ENCODE measurements at regions not wholly inside any gene's neighbourhood (a gene's known extent, or its start where the extent isn't known, plus 50 kb on each side); places are given as distances from the start of the nearest gene placed in this dataset.

DNA sequence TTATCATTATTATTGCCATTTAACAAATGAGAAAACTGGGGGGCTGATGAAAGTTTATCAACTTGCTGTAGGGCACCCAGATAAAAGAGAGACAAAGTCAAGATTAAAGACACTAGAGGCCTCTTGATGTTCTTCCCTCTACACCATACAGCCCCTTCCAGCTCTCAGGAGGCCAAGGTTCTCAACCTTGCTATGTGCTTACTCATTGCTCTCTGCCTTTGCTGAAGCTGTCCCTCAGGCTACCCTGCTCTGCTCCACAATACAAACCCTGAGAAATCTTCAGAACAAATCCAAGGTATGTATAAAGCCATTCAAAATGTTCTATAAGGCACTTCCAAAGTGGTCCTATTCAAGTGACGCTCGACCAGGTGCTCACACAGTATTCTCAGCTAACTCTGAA is 329.9 kb upstream of the TNP1 start:
- Histone ChIP-seq H3K79me2 (no peaks in the 10 kb centered on the region), H3K4me3 (no peak overlapping the region), H3K4me1 (ENCODE audit: insufficient read depth) (peaks cover 5% of the 10 kb centered on the region), H3K36me3 (replicated peaks; ENCODE audit: insufficient read depth, low read depth) (no peaks in the 10 kb centered on the region), H3K9me2 (replicated peaks; ENCODE audit: insufficient read depth) (no peaks in the 10 kb centered on the region), H3K9me3 (ENCODE audit: low read depth) (no peaks in the 10 kb centered on the region), H3K27ac (no peak overlapping the region), H3K27me3 (no peaks in the 10 kb centered on the region), H3K4me2 (no peak overlapping the region), H2AFZ (no peak overlapping the region), H4K20me1 (ENCODE audit: insufficient read depth, poor library complexity, severe bottlenecking) (no peaks in the 10 kb centered on the region)
- 100% methylated on average over 2 of the region's 2 CpGs for WGBS (ENCODE audit: low lambda C conversion rate, missing lambda C conversion rate)
- no peak for TF ChIP-seq EZH2 (IDR thresholded peaks at IDR 0.05; ENCODE audit: borderline replicate concordance)
- no peak for TF ChIP-seq EZH2phosphoT487 (IDR thresholded peaks at IDR 0.05; ENCODE audit: low read depth, severe bottlenecking, unreplicated experiment)
- TF ChIP-seq, protein P1, sequence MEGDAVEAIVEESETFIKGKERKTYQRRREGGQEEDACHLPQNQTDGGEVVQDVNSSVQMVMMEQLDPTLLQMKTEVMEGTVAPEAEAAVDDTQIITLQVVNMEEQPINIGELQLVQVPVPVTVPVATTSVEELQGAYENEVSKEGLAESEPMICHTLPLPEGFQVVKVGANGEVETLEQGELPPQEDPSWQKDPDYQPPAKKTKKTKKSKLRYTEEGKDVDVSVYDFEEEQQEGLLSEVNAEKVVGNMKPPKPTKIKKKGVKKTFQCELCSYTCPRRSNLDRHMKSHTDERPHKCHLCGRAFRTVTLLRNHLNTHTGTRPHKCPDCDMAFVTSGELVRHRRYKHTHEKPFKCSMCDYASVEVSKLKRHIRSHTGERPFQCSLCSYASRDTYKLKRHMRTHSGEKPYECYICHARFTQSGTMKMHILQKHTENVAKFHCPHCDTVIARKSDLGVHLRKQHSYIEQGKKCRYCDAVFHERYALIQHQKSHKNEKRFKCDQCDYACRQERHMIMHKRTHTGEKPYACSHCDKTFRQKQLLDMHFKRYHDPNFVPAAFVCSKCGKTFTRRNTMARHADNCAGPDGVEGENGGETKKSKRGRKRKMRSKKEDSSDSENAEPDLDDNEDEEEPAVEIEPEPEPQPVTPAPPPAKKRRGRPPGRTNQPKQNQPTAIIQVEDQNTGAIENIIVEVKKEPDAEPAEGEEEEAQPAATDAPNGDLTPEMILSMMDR (IDR thresholded peaks at IDR 0.05; ENCODE audit: poor library complexity) = no peak
- no peak for DNase-seq (ENCODE audit: low spot score)

DNA sequence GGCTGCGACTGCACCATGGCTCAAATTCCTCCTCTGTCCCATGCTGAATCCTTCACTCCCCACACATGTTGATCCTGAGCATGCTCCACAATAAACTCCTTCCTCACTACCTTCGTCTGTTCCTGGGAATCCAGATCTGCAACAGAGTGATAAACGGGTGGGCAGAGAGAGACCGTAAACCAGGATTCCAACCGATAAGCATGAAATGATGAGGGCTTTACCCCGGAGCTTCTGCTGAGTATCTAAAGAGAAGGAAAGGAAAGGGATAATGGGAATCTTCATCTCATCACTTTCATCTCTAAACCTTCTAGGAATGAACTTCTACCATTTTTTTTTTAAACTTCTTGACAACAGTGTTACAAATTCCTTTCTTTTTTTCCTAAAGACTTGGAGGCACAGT is 329.3 kb upstream of the TNP1 start:
- Histone ChIP-seq H3K9me3 (ENCODE audit: low read depth) (no peaks in the 10 kb centered on the region), H3K4me2 (no peak overlapping the region), H3K27ac (no peak overlapping the region), H3K4me1 (ENCODE audit: insufficient read depth) (peaks cover 5% of the 10 kb centered on the region), H3K79me2 (no peaks in the 10 kb centered on the region), H3K9me2 (replicated peaks; ENCODE audit: insufficient read depth) (no peaks in the 10 kb centered on the region), H4K20me1 (ENCODE audit: insufficient read depth, poor library complexity, severe bottlenecking) (no peaks in the 10 kb centered on the region), H3K4me3 (no peak overlapping the region), H2AFZ (no peak overlapping the region), H3K36me3 (replicated peaks; ENCODE audit: insufficient read depth, low read depth) (no peaks in the 10 kb centered on the region), H3K27me3 (no peaks in the 10 kb centered on the region)
- DNase-seq (ENCODE audit: low spot score) = no peak
- 57% methylated on average over 6 of the region's 6 CpGs for WGBS (ENCODE audit: low lambda C conversion rate, missing lambda C conversion rate)
- TF ChIP-seq, protein P1 (IDR thresholded peaks at IDR 0.05; ENCODE audit: poor library complexity) = no peak
- TF ChIP-seq EZH2phosphoT487 (IDR thresholded peaks at IDR 0.05; ENCODE audit: low read depth, severe bottlenecking, unreplicated experiment) (no peak), EZH2 (IDR thresholded peaks at IDR 0.05; ENCODE audit: borderline replicate concordance) (no peak)

DNA sequence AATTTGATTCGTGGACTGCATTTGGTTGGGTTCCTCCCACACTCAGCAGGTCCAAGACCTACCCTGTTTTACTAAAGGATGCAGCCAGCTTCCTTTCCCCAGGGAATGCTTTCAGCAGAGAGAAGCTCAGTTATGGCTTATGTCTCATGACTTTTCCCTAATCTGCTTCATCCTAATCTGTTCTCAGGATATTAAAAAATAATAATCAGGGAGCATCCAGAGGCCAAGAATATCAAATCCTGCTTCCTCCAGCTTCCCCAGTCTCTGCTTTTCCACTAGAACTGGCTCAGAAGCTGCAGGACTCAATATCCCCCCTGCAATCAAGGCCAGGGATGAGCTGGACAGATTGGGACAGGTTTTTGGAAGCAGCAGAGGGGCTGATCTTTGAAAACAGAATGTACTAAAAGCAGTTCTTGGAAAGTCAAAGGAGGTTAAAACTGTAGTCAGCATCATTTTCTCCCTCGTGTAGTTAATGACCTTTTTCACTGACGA is 326.9 kb upstream of the TNP1 start:
- H3K9me3 ChIP-seq (ENCODE audit: low read depth) = no peaks in the 10 kb centered on the region
- H3K4me2 ChIP-seq = no peak overlapping the region
- no peaks in the 10 kb centered on the region for H4K20me1 ChIP-seq (ENCODE audit: insufficient read depth, poor library complexity, severe bottlenecking)
- no peaks in the 10 kb centered on the region for H3K9me2 ChIP-seq (replicated peaks; ENCODE audit: insufficient read depth)
- H3K4me1 ChIP-seq (ENCODE audit: insufficient read depth) = no peaks in the 10 kb centered on the region
- 85% methylated on average over 3 of the region's 3 CpGs for WGBS (ENCODE audit: low lambda C conversion rate, missing lambda C conversion rate)
- no peak overlapping the region for H3K4me3 ChIP-seq
- no peak for DNase-seq (ENCODE audit: low spot score)
- TF ChIP-seq EZH2phosphoT487 (IDR thresholded peaks at IDR 0.05; ENCODE audit: low read depth, severe bottlenecking, unreplicated experiment) (no peak), EZH2 (IDR thresholded peaks at IDR 0.05; ENCODE audit: borderline replicate concordance) (no peak)
- TF ChIP-seq, protein P1 (IDR thresholded peaks at IDR 0.05; ENCODE audit: poor library complexity) = no peak
- H3K27me3 ChIP-seq = no peaks in the 10 kb centered on the region
- H3K27ac ChIP-seq = no peak overlapping the region
- H3K36me3 ChIP-seq (replicated peaks; ENCODE audit: insufficient read depth, low read depth) = no peaks in the 10 kb centered on the region
- no peak overlapping the region for H2AFZ ChIP-seq
- H3K79me2 ChIP-seq = no peaks in the 10 kb centered on the region

- H2AFZ ChIP-seq = no peak overlapping the region
- TF ChIP-seq EZH2 (IDR thresholded peaks at IDR 0.05; ENCODE audit: borderline replicate concordance) = no peak
- TF ChIP-seq EZH2phosphoT487 (IDR thresholded peaks at IDR 0.05; ENCODE audit: low read depth, severe bottlenecking, unreplicated experiment) = no peak
- TF ChIP-seq, protein P1 (IDR thresholded peaks at IDR 0.05; ENCODE audit: poor library complexity) = no peak
- no peak for DNase-seq (ENCODE audit: low spot score)
- no peaks in the 10 kb centered on the region for H3K36me3 ChIP-seq (replicated peaks; ENCODE audit: insufficient read depth, low read depth)
- H3K4me2 ChIP-seq = no peak overlapping the region
- no peak overlapping the region for H3K4me3 ChIP-seq
- H3K9me2 ChIP-seq (replicated peaks; ENCODE audit: insufficient read depth) = no peaks in the 10 kb centered on the region
- H3K4me1 ChIP-seq (ENCODE audit: insufficient read depth) = no peaks in the 10 kb centered on the region
- H3K79me2 ChIP-seq = no peaks in the 10 kb centered on the region
- whole genome bisulfite sequencing (ENCODE audit: low lambda C conversion rate, missing lambda C conversion rate) = 92% methylated on average over 6 of the region's 6 CpGs
- H3K9me3 ChIP-seq (ENCODE audit: low read depth) = no peaks in the 10 kb centered on the region
- H3K27me3 ChIP-seq = no peaks in the 10 kb centered on the region
- H3K27ac ChIP-seq = no peak overlapping the region
- H4K20me1 ChIP-seq (ENCODE audit: insufficient read depth, poor library complexity, severe bottlenecking) = no peaks in the 10 kb centered on the region
Measured at GRCh38 chr2:217186152-217186551, 326.3 kb upstream of the TNP1 start.
